ENCODE measurements at regions not wholly inside any gene's neighbourhood (a gene's known extent, or its start where the extent isn't known, plus 50 kb on each side); places are given as distances from the start of the nearest gene placed in this dataset.
"Not testable (repeated sequence)": the region's sequence is repeated elsewhere in the genome, so short reads cannot be mapped to it uniquely, and the experiment has no call there.

DNA sequence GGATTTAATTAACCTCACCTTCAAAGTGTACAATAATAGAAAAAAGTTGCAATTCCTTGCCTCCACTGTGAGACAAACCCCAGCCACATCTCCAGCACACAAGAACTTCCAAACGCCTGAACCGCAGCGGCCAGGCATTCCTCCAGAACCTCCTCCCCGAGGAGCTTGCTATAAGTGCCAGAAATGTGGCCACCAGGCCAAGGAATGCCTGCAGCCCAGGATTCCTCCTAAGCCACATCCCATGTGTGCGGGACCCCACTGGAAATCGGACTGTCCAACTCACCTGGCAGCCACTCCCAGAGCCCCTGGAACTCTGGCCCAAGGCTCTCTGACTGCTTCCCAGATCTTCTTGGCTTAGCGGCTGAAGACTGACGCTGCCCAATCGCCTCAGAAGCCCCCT is 959.9 kb upstream of the GRIA3 start:
- not testable (repeated sequence) for DNase-seq

DNA sequence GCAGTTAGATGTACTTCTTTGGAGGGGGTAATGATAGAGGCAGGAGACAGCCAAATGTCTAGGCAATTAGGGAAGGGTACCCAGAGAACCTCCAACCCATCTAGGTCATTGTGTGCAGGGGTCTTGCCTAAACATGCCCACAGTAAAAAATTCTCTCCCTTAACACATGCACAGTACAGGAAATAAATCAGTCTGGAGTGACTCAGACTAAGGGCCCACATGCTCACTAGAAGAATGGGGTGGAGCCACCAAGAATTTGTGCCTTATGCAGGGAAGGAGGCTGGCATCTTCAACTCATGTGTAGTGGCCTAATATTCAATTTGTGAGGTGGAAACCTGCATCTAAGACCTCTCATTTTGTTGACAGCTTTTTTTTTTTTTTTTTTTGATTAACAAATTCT is 945.3 kb upstream of the GRIA3 start:
- DNase-seq: no peak

- DNase-seq: no peak
Observed at GRCh38 chrX:122241959-122242358, 942.1 kb upstream of the GRIA3 start.

DNA sequence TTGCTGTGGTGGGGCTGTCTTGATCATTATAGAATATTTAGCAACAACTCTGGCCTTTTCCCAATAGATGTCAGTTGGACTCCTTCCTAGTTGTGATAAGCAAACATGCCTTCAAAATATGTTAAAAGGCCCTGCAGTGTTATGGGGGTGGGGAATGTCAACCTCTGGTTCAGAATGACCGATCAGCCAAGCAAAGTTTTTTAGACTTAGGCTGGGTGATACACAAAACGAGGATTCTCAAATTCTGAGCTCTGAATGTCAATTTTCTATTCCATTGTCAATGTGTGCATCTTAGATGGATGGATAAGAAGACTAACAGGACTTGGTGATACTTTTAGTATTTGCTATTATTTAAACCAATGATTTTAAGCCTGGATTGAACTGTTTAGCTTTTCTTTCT is 940.0 kb upstream of the GRIA3 start:
- DNase-seq: no peak

GRCh38 chrX:122245175-122245574 is 938.9 kb upstream of the GRIA3 start:
- DNase-seq: no peak

- no peak for DNase-seq
Observed at GRCh38 chrX:122245943-122246342, 938.1 kb upstream of the GRIA3 start.

DNA sequence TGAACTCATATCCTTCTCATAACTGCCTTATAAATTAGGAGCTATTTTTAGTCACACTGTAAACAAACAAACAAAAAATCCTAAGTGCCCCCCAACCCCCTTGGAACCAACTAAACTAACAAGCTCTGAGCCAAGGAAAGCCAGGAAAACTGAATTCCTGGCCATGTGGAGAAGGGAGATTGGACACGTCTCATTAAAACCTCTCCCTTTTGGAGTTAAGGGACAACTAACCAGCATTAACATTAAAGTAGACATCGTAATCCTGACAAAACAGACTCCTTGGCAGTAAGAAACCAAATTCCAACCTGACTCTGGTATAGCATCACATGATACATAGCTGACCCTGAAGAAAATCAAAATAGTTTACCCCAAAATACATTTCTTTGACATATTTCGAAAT is 937.1 kb upstream of the GRIA3 start:
- DNase-seq: no peak

- DNase-seq: no peak
Observed at GRCh38 chrX:122248681-122249080, 935.4 kb upstream of the GRIA3 start.

- DNase-seq: no peak
Observed at GRCh38 chrX:122252454-122252853, 931.6 kb upstream of the GRIA3 start.

- no peak for DNase-seq
Observed at GRCh38 chrX:122268353-122268752, 915.7 kb upstream of the GRIA3 start.

DNA sequence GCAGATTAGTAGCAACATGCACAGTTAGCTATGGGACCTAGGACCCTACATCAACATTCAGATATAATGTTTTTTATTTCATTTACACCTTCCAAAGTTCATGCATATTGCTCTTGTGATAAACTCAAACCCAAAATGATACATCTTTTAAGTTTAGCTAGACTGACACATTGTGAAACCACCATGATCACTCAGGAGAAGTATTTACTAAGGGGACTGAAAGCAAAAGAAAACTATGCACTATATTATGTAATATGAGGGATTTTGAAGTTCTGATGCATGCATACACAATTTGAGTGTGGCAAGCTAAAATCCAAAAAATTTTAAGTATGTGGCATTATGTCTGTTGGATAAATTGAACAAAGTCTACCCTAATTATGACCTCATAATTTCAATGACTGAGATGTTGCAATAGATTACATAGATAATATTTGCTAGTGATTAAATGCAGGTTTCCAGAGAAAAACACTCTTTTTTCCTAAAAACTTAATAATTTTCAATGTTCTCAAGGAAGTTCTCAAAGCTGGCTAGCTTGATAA is 914.8 kb upstream of the GRIA3 start:
- no peak for DNase-seq

GRCh38 chrX:122270809-122271494 is 913.1 kb upstream of the GRIA3 start:
- no peak for DNase-seq

GRCh38 chrX:122272011-122272410 is 912.1 kb upstream of the GRIA3 start:
- DNase-seq: no peak

DNA sequence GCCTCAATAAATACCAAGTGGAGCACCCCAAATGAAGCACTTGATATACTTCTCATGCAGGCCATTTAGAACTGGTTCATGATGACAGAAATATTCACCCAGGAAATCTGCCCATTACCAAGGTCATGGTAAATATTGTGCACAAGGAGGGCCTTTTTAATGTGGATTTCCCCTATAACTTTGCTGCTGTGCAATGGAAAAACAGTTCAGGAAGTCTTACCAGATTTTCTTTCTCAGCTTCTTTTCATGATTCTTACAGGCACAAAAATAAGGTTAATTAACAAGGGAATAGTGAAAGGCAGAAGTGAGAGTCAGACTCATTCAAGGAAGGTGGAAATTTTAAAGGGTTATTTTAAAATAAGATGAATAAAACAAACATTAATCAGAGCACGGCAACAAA is 904.3 kb upstream of the GRIA3 start:
- no peak for DNase-seq

- DNase-seq: not testable (repeated sequence)
Observed at GRCh38 chrX:122299822-122300221, 884.3 kb upstream of the GRIA3 start.

DNA sequence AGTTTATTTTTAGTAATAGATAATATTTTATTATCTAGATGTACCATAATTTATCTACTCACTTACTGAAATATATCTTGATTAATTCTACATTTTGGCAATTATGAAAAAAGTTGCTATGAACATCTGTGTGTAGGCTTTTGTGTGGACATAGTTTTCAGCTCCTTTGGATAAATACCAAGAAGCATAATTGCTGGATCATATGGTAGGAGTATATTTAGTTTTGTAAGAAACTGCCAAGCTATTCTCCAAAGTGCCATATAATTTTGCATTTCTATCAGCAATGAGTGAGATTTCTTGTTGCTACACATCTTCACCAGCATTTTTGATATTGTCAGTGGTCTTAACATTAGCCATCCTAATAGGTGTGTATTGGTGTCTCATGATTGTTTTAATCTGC is 882.6 kb upstream of the GRIA3 start:
- no peak for DNase-seq

- DNase-seq: no peak
Observed at GRCh38 chrX:122303761-122304160, 880.3 kb upstream of the GRIA3 start.

DNA sequence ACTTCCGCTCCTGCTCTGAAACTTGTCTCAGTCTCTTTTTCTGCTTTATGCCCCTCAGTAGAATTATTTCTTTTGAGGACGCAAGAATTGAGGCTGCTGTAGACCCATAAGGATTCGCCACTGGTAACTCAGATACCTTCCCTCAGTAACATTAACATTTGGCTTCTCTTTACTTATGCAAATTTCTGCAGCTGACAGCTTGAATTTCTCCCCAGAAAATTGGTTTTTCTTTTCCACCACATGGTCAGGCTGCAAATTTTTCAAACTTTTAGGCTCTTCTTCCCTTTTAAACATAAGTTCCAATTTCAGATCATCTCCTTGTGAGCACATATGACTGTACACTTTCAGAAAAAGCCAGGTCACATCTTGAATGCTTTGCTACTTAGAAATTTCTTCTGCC is 839.3 kb upstream of the GRIA3 start:
- DNase-seq: no peak

DNA sequence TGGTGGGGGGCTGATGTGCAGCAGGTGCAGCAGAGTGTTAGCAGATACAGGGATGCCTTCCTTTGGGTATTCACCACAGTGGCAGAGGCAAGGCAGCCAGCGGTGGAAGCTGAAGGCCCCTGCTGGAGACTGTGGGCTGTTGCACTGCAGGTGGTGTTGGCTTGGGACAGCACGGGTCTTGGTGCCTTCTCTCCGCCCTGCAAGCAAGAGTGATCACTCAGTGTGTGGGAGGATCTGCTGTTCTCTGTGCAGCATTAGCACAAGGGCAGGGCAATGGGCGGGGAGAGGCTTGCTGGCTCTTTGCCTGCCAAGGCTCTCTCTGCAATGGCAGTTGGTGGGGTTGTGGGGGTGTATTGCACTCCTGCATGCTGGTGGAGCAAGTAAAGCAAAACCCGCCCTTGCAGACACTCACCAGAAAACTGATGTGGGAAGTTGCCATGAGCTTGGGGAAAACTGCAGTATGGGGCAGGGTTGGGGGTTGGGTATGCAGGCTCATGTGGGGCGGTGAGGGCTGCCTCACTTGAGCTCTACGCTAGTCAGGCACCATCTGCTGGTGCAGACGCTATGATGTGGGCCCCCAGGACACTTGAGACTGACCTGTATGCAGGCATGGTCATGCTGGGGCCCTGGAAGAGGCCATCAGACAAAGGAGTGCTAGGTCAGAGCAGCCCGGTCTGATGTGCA is 820.8 kb upstream of the GRIA3 start:
- no peak for DNase-seq

DNA sequence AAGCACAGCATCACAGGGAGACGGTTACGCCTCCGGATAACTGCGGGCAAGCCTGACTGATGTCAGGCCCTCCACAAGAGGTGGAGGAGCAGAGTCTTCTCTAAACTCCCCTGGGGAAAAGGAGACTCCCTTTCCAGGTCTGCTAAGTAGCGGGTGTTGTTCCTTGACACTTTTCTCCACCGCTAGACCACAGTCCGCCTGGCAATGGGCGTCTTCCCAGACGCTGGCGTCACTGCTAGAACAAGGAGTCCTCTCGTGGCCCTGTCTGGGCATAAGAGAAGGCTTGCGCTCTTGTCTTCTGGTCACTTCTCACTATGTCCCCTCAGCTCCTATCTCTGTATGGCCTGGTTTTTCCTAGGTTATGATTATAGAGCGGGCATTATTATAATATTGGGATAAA is 808.5 kb upstream of the GRIA3 start:
- DNase-seq: not testable (repeated sequence)

DNA sequence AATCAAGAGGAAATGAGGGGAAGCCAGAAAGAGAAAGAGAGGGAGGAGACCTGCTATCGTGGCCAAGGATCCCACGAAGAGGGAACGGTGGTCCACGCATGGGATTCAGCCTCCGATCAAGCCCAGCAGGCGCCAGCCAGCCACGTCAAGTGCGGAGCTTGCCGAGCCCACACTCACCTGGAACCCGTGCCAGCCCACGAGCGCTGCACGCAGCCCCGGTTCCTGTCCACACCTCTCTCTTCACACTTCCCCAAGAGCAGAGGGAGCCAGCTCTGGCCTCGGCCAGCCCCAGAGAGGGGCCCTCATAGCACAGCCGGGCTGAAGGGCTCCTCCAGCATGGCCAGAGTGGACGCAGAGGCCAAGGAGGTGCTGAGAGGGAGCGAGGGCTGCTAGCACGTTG is 795.1 kb upstream of the GRIA3 start:
- DNase-seq: no peak

DNA sequence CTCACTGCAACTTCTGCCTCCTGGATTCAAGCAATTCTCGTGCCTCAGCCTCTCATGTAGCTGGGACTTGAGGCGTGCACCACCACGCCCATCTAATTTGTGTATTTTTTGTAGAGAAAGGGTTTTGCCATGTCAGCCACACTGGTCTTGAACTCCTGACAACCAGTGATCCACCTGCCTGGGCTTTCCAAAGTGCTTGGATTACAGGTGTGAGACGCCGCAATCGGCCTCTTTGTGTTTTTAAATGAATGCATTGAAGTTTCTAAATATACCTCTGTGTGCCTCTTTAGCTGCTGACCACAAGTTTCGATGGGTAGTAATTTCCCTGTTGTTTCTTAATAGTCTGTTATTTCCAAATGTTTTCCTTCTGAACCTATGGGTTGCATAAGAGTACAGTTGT is 765.3 kb upstream of the GRIA3 start:
- DNase-seq: no peak

- no peak for DNase-seq
Observed at GRCh38 chrX:122421434-122422121, 762.5 kb upstream of the GRIA3 start.

GRCh38 chrX:122422547-122422946 is 761.5 kb upstream of the GRIA3 start:
- no peak for DNase-seq
